Suprapubic skin (tissue), 4 donors: ENCODE measurements at regions not wholly inside any gene's neighbourhood (a gene's known extent, or its start where the extent isn't known, plus 50 kb on each side); places are given as distances from the start of the nearest gene placed in this dataset.

Experiments
- EP300 ChIP-seq: sonication (generic); formaldehyde crosslinking; IDR thresholded peaks from one replicate; pipeline ENCODE4 v1.6.1; 2017; ENCODE audit warnings: antibody characterized with exemption
- POLR2A ChIP-seq, 2 donors: fragments of 450-650 bp; IDR thresholded peaks; one replicate each; pipeline ENCODE4 v1.6.1; 2017; ENCODE audit warnings: antibody characterized with exemption in 2 of 2, mild to moderate bottlenecking in 2 of 2, moderate library complexity in 2 of 2
- POLR2AphosphoS5 ChIP-seq, 3 donors: sonication (generic); formaldehyde crosslinking; IDR thresholded peaks; one replicate each; pipeline ENCODE4 v1.6.1; 2017; ENCODE audit warnings: antibody characterized with exemption in 3 of 3
- TF ChIP-seq, protein P1 (sequence below), 2 donors: fragments of 200-600 bp in 1 of 2; fragments of 450-650 bp in 1 of 2; sonication (generic) in 1 of 2; IDR thresholded peaks; one replicate each; pipeline ENCODE4 v1.5.1; 2016 to 2019; ENCODE audit warnings: antibody characterized with exemption in 2 of 2, mild to moderate bottlenecking in 1 of 2, moderate library complexity in 1 of 2

DNA sequence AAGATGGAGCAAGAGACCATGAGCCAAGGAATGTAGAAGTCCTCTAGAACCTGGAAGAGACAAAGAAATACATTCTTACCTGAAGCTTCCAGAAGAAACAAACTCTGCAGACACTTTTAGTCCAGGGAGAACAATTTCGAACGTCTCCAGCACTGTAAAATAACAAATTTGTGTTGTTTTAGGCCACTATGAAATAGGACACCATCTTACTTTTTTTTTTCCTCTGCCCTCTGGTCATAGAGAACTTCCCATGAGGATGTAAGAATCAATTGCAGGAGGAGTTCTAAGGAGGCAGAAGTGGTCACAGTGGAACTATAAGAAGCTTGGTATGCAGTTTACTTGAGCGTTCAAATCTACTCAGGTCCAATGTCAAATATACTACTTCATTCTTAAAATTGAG is 1295.9 kb downstream of the ZPLD1 start:
- TF ChIP-seq, protein P1, sequence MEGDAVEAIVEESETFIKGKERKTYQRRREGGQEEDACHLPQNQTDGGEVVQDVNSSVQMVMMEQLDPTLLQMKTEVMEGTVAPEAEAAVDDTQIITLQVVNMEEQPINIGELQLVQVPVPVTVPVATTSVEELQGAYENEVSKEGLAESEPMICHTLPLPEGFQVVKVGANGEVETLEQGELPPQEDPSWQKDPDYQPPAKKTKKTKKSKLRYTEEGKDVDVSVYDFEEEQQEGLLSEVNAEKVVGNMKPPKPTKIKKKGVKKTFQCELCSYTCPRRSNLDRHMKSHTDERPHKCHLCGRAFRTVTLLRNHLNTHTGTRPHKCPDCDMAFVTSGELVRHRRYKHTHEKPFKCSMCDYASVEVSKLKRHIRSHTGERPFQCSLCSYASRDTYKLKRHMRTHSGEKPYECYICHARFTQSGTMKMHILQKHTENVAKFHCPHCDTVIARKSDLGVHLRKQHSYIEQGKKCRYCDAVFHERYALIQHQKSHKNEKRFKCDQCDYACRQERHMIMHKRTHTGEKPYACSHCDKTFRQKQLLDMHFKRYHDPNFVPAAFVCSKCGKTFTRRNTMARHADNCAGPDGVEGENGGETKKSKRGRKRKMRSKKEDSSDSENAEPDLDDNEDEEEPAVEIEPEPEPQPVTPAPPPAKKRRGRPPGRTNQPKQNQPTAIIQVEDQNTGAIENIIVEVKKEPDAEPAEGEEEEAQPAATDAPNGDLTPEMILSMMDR (IDR thresholded peaks at IDR 0.05) = no peak
- TF ChIP-seq EP300 (no peak), POLR2AphosphoS5 (IDR thresholded peaks at IDR 0.05) (no peak), POLR2A (IDR thresholded peaks at IDR 0.05) (no peak)
